ENCODE measurements at regions not wholly inside any gene's neighbourhood (a gene's known extent, or its start where the extent isn't known, plus 50 kb on each side); places are given as distances from the start of the nearest gene placed in this dataset.

- DNase-seq (ENCODE audit: low spot score in 2 of 2), result no peak
- peaks cover 0 to 15% (median 0%) of the 10 kb centered on the region in 4 donors for H3K9me3 ChIP-seq
- H3K4me3 ChIP-seq, result no peak overlapping the region
- no peak for TF ChIP-seq EP300 (IDR thresholded peaks at IDR 0.05)
- TF ChIP-seq POLR2A (IDR thresholded peaks at IDR 0.05), result no peak
- no peak for TF ChIP-seq CTCF (IDR thresholded peaks at IDR 0.05)
- H3K27ac ChIP-seq, result no peak overlapping the region
- H3K27me3 ChIP-seq, result no peaks in the 10 kb centered on the region
- 87 to 90% methylated on average over 3 of the region's 3 CpGs for WGBS, 2 donors
- H3K36me3 ChIP-seq, result no peaks in the 10 kb centered on the region
- H3K4me1 ChIP-seq, result no peaks in the 10 kb centered on the region
Observed at GRCh38 chr13:57948884-57949283, 317.3 kb downstream of the PCDH17 start.

GRCh38 chr13:57969951-57970350 is 338.4 kb downstream of the PCDH17 start:
- WGBS, 2 donors, result 17 to 22% methylated on average over 1 of the region's 1 CpG
- no peaks in the 10 kb centered on the region for H3K36me3 ChIP-seq

GRCh38 chr13:57970404-57970803 is 338.9 kb downstream of the PCDH17 start:
- no peaks in the 10 kb centered on the region for H3K27me3 ChIP-seq
- no peak for TF ChIP-seq POLR2A (IDR thresholded peaks at IDR 0.05)
- no peak for TF ChIP-seq EP300 (IDR thresholded peaks at IDR 0.05)
- no peak for TF ChIP-seq CTCF (IDR thresholded peaks at IDR 0.05)
- peaks cover 0 to 4% (median 0%) of the 10 kb centered on the region in 4 donors for H3K4me1 ChIP-seq
- no peak overlapping the region for H3K4me3 ChIP-seq
- no peak for DNase-seq (ENCODE audit: low spot score in 2 of 2)
- no peaks in the 10 kb centered on the region for H3K36me3 ChIP-seq
- H3K27ac ChIP-seq, result no peak overlapping the region
- WGBS, 2 donors, result 29 to 41% methylated on average over 1 of the region's 1 CpG
- peaks cover 0 to 6% (median 0%) of the 10 kb centered on the region in 4 donors for H3K9me3 ChIP-seq

More at GRCh38 chr13:57969951-57970350, 338.4 kb downstream of the PCDH17 start:
- DNase-seq (ENCODE audit: low spot score in 2 of 2), result no peak
- H3K4me1 ChIP-seq, result peaks cover 0 to 4% (median 0%) of the 10 kb centered on the region in 4 donors
- no peak for TF ChIP-seq CTCF (IDR thresholded peaks at IDR 0.05)
- TF ChIP-seq POLR2A (IDR thresholded peaks at IDR 0.05), result no peak
- no peak for TF ChIP-seq EP300 (IDR thresholded peaks at IDR 0.05)
- H3K27me3 ChIP-seq, result no peaks in the 10 kb centered on the region
- peaks cover 0 to 6% (median 0%) of the 10 kb centered on the region in 4 donors for H3K9me3 ChIP-seq
- no peak overlapping the region for H3K27ac ChIP-seq
- no peak overlapping the region for H3K4me3 ChIP-seq

- DNase-seq (ENCODE audit: low spot score in 2 of 2), result no peak
- TF ChIP-seq EP300 (IDR thresholded peaks at IDR 0.05), result no peak
- no peak for TF ChIP-seq CTCF (IDR thresholded peaks at IDR 0.05)
- no peak for TF ChIP-seq POLR2A (IDR thresholded peaks at IDR 0.05)
- no peaks in the 10 kb centered on the region for H3K4me1 ChIP-seq
- no peak overlapping the region for H3K4me3 ChIP-seq
- no peak overlapping the region for H3K27ac ChIP-seq
- H3K27me3 ChIP-seq, result no peaks in the 10 kb centered on the region
- H3K9me3 ChIP-seq, result no peaks in the 10 kb centered on the region
- H3K36me3 ChIP-seq, result no peaks in the 10 kb centered on the region
Observed at GRCh38 chr13:57982782-57983181, 351.2 kb downstream of the PCDH17 start.

- Histone ChIP-seq H3K27me3 (no peaks in the 10 kb centered on the region), H3K36me3 (no peaks in the 10 kb centered on the region), H3K27ac (no peak overlapping the region), H3K4me3 (no peak overlapping the region), H3K4me1 (no peaks in the 10 kb centered on the region), H3K9me3 (no peaks in the 10 kb centered on the region)
- no peak for DNase-seq (ENCODE audit: low spot score in 2 of 2)
- WGBS, 2 donors, result 88 to 93% methylated on average over 2 of the region's 2 CpGs
- no peak for TF ChIP-seq CTCF (IDR thresholded peaks at IDR 0.05)
- no peak for TF ChIP-seq POLR2A (IDR thresholded peaks at IDR 0.05)
- no peak for TF ChIP-seq EP300 (IDR thresholded peaks at IDR 0.05)
Observed at GRCh38 chr13:57988276-57988675, 356.7 kb downstream of the PCDH17 start.

All from tibial nerve (tissue), 4 donors.